ENCODE measurements at regions not wholly inside any gene's neighbourhood (a gene's known extent, or its start where the extent isn't known, plus 50 kb on each side); places are given as distances from the start of the nearest gene placed in this dataset.

DNA sequence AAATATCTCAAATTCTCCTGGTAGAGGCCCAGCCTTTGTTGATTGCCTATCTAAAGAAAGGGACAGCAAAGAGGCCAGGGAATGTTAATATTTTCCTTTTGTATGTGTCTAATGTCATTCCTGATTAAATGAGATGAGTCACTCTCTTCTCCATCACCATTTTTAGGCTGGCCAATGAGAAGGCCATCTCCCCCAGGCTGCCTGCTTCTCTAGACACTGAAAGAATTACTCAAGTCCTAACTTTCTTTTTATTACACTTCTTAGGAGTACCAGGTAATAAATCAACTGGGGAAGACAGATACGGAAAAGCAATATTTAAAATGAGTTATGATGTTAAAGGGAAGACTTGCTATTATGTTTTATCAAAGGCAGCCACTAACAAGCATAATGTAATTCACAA, 259.2 kb upstream of the SORL1-AS1 start:
- ChIA-PET POLR2A (no interaction called here), CTCF (no interaction called here)

DNA sequence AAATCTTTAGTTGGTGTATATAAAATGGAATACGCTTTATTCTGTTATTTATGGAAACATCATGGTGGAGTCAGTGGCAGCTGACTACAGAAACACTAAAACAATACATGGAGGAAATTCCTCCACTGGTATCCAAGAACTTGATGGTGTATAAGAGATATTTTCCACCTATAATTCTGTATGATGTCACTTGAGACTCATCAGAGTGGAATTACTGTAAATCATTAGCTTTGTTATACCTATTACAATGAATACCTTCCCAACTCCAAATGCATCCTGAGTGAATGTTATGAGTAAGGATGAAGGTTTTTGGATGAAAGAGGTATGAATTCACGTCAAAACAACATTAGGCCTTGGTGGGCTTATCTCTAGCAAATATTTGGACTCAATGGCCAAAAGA, 258.5 kb upstream of the SORL1-AS1 start:
- ChIA-PET CTCF (no interaction called here), POLR2A (no interaction called here)

DNA sequence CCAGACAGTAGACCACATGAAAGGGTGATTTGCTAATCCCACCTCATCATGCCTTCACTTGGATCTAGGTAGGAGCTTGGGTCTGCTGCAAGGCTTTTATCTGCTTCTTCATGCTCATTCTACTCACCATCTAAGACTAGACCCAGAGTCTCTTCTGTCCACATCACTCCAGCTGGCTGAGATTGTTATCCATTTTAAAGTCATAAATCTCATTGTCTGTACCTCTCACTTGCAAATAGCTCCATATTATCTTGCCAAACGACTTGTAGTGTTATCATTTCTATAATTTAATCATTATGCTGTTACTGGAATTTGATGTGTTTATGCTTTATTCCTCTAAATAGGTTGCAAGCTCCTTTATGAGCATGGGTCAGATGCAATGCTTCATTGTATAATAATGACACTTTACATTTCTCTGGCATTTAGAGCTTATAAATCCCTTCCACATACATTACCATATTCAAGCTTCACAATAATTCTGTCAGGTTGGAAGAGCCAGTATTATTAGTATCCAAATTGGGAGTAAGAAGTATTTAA, 254.2 kb upstream of the SORL1-AS1 start:
- ChIA-PET CTCF (no interaction called here), POLR2A (no interaction called here)

DNA sequence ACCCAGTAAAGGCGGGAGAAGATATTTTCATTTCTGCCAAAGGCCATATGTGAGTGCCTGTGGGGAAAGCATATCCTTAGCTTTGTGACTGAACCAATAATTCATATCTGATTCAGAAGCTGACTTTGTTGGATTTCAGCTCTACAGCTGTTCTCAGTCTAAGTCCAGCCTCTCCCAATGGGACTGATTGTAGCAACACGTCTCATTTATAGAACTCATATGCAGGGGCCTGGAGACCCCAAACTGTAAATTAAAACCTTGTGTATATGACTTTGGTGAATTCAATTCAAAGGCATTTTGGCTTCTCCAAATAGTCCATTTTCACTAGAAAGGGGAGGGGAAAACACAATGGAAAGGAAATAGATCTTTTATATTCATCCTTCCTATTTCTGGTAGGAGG, 250.4 kb upstream of the SORL1-AS1 start:
- ChIA-PET POLR2A (no interaction called here), CTCF (no interaction called here)

DNA sequence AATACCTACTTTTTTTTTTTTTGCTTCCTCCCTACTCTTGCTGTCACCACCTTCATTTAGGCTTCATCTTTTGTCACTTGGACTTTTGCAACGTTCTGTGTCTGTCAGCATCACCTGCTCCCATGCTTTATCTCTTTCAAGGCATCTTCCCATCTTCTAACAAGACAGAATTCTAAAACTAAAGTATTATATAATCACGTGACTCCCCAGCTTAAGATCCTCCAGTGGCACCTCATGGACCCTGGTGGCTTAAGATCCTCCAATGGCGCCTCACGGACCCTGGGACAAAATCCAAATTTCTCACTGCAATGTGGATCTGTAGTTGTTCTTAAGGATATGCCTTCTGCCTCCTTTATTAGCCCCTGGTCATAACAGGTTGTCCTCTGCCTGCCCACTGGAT, 248.2 kb upstream of the SORL1-AS1 start:
- CTCF ChIA-PET, result no interaction called here
- POLR2A ChIA-PET, result interaction anchor here (0.5 kb wide), 1 partner anchor 84 kb away, joined by 6 read pairs; no protein-coding TSS in a partner anchor

DNA sequence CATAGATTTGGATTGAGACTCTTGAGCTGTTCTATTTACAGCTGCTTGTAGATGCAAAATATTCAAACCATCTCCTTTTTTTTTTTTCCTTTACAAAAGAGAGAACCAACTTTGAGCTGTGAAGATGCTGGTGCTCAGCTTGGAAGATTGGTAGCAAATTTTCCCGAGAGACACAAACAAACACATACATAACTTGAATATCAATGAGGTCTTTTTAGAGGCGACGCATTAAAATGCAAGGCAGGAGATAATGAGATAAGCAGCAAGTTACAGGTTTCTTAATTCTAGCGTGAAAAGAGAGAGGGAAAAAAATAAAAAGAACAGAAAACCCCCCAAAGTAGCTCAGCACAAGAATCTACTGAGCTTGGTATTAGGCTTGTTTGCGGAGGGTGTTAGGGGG, 247.0 kb upstream of the SORL1-AS1 start:
- POLR2A ChIA-PET, result interaction anchor here (0.6 kb wide), 1 partner anchor 23 kb away, joined by 4 read pairs; no protein-coding TSS in a partner anchor
- CTCF ChIA-PET, result no interaction called here

DNA sequence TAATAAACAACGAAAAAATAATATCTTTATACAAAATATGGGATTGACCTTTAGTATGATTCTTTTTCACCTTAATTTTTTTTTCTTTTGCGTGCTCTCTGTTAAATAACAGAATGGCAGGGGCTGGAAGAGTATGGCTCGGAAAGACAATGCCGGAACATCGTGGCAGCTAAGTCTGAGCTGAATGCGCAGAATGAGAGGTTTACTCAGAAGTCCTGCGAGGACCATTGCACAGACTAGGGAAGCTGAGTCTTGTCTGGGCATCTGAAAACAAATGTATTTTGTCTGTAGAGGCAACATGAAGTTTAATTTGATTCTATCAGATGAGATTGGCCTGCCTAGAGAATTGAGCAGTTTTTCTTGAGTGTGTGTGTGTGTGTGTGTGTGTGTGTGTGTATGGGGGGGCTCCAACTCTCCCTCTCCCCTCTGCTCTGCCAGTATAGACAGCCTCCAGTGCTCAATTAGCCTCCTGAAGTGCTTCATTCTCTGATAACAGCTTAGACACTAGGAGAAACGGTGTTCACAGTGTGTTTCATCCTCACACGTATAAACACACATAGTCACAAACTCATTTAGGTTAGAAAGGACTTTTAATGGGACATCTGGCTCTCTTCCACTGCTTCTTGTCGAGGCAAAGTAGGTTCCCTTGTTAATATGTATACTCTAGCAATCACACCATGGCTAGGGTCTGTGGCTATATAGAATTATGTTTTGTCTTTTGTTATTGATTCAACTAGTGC, 244.3 kb upstream of the SORL1-AS1 start:
- CTCF ChIA-PET, result interaction anchor here (0.7 kb wide), 1 partner anchor 103 kb away, joined by 3 read pairs; no protein-coding TSS in a partner anchor
- POLR2A ChIA-PET, result no interaction called here

DNA sequence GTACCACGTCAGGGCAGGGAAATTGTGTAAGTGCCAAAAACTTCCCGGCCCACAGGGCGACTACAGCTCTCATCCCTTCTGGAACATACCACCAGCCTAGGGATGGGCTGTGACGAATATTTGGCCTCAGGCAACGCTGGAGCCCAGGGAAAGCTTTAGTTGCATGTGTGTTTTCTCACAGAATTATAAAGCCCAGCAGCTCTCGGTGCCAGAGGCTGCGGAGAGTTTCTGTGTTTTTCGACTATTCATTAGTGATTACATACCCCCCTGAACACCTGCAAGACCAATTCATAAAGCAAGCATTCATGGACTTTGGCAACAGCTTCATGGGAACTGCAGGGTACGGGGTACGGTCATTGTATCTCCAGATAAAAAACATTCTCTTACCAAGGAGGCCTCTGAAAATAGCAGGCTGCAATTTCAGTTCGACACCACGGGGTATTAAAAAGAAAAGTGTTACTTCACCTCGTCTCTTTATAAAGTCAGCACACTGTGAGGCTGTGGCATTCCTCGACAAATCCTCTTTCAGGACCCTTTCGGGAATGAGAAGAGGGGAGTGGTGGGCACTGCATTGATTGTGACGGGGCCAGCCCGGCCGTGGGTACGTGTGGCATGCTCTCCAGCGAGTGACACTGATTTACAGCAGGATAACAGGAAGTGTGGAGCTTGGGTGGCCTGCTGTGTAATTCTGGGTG, 243.6 kb upstream of the SORL1-AS1 start:
- CTCF ChIA-PET, result no interaction called here
- POLR2A ChIA-PET, result no interaction called here

- CTCF ChIA-PET, result no interaction called here
- POLR2A ChIA-PET, result no interaction called here
These were observed 239.5 kb upstream of the SORL1-AS1 start for GRCh38 chr11:121692236-121692635.

GRCh38 chr11:121688860-121689614, 236.3 kb upstream of the SORL1-AS1 start:
- ChIA-PET CTCF (no interaction called here), POLR2A (no interaction called here)

DNA sequence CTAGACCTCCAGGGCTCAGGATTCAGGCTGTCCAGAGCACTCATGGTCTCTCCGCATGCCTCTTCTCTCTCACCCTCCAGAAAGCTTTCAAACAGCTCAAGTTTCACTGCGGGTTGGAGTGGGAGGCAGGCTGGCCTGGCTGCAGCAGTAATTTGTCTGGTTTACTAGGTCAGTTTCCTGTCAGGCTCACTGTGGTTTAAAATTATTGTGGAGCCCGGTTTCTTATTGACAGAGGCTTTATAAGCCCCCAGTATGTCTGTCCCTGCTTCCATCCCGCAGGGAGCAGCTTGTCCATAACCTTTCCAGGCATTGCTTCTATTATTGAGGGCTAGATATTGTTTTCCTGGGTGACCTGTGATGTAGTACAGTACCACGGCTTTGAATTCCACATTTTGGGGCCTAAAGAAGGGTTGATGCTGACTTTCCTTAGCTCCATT, 235.3 kb upstream of the SORL1-AS1 start:
- POLR2A ChIA-PET, result no interaction called here

GRCh38 chr11:121683791-121684190, 231.0 kb upstream of the SORL1-AS1 start:
- ChIA-PET CTCF (no interaction called here), POLR2A (no interaction called here)

More for the DNA sequence above, 235.3 kb upstream of the SORL1-AS1 start:
- CTCF ChIA-PET, result no interaction called here
